ENCODE measurements at regions not wholly inside any gene's neighbourhood (a gene's known extent, or its start where the extent isn't known, plus 50 kb on each side); places are given as distances from the start of the nearest gene placed in this dataset.
"Not testable (repeated sequence)": the region's sequence is repeated elsewhere in the genome, so short reads cannot be mapped to it uniquely, and the experiment has no call there.

GRCh38 chr2:175606010-175606841 lies 395.8 kb downstream of the LNPK start:
- DNase-seq (ENCODE audit: low spot score) = no peak

- DNase-seq (ENCODE audit: low spot score) = no peak
These were observed 396.4 kb downstream of the LNPK start for GRCh38 chr2:175605640-175606009.

DNA sequence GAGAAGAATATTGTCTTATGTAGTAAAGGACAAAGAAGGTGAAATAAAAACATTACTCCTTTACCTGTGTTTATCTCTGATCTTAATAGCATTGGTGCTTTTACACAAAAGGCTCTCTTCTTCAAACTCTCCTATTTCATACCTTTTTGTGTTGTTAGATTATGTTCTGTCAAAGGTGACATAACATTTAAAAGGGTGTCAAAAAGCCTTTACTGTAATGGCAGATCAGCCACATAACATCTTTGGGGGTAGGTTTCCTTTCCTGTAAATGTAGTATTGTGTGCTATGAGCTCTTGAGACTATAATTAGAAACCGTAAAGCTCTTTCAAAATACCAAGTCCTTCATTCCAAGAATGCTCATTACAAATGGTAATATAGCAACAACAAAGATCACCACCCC lies 400.1 kb downstream of the LNPK start:
- no peak for DNase-seq (ENCODE audit: low spot score)

- no peak for DNase-seq (ENCODE audit: low spot score)
These were observed 401.9 kb downstream of the LNPK start for GRCh38 chr2:175599966-175600831.

- DNase-seq (ENCODE audit: low spot score) = no peak
These were observed 404.8 kb downstream of the LNPK start for GRCh38 chr2:175597286-175597685.

GRCh38 chr2:175595139-175595538 lies 406.9 kb downstream of the LNPK start:
- no peak for DNase-seq (ENCODE audit: low spot score)

DNA sequence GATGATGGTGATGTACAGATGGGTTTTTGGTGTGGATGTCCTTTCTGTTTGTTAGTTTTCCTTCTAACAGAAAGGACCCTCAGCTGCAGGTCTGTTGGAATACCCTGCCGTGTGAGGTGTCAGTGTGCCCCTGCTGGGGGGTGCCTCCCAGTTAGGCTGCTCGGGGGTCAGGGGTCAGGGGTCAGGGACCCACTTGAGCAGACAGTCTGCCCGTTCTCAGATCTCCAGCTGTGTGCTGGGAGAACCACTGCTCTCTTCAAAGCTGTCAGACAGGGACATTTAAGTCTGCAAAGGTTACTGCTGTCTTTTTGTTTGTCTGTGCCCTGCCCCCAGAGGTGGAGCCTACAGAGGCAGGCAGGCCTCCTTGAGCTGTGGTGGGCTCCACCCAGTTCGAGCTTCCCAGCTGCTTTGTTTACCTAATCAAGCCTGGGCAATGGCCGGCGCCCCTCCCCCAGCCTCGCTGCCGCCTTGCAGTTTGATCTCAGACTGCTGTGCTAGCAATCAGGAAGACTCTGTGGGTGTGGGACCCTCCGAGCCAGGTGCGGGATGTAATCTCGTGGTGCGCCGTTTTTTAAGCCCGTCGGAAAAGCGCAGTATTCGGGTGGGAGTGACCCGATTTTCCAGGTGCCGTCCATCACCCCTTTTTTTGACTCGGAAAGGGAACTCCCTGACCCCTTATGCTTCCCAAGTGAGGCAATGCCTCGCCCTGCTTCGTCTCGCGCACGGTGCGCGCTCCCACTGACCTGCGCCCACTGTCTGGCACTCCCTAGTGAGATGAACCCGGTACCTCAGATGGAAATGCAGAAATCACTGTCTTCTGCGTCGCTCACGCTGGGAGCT lies 408.2 kb downstream of the LNPK start:
- not testable (repeated sequence) for DNase-seq (ENCODE audit: low spot score)

DNA sequence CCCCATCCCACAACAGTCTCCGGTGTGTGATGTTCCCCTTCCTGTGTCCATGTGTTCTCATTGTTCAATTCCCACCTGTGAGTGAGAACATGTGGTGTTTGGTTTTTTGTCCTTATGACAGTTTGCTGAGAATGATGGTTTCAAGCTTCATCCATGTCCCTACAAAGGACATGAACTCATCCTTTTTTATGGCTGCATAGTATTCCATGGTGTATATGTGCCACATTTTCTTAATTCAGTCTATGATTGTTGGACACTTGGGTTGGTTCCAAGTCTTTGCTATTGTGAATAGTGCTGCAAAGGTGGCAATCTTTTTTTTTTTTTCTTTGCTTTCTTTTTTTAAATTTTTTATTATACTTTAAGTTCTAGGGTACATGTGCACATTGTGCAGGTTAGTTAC lies 406.7 kb upstream of the ATP5MC3 start:
- DNase-seq (ENCODE audit: low spot score) = not testable (repeated sequence)

DNA sequence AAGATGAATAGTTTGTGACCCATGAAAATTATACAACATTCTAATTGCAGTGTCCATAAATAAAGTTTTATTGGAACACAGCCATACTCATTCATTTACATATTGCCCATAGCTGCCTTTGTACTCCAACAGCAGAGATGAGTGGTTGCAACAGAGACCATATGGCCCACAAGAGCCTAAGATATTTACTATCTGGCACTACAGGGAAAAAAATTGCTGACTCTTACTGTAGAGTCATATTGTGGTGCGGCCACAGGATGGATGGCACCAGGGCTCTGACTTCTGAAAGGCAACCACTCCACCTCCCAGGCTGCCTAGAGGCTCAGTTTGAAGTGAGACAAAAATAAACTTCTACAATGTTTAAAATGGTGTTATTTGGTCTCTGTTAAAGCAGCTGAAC lies 404.0 kb upstream of the ATP5MC3 start:
- no peak for DNase-seq (ENCODE audit: low spot score)

DNA sequence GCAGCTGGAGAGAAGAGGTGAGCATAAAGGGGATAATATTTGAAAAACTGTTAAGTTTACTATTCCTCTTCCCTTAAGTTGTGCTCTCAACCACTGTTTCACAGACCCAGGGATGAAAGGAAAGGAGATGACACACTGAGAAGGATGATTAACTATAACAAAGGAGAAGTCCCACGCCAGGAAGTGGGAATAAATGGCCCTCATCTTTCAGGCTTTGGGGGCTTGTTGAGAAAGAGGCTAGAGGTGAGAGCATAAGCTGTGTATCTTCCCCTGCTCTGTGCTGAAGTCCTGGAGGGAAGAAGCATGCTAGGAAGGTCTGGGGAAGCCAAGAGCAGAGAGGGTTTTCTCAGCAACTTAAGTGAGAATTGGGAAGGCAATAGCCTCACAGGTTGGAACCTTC lies 399.1 kb upstream of the ATP5MC3 start:
- no peak for DNase-seq (ENCODE audit: low spot score)

DNA sequence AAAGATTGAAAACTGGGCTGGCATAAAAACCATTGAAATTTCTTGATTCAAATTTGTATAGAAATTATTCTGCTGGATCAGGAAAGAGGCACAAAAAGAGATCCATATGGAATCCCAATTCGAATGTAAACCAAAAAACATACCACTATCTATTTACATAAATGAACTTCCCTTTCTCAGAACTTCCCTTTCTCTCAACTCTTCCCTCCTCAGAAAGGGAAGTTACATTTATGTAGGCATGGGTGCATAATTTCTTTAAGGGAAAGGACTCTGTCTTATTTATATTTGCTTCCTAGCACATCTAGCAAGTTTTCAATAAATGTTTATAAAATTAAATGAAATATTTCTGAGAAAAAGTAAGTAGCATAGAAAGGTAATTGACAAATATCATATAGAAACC lies 398.1 kb upstream of the ATP5MC3 start:
- no peak for DNase-seq (ENCODE audit: low spot score)

GRCh38 chr2:175577368-175577970 lies 396.0 kb upstream of the ATP5MC3 start:
- DNase-seq (ENCODE audit: low spot score) = no peak

DNA sequence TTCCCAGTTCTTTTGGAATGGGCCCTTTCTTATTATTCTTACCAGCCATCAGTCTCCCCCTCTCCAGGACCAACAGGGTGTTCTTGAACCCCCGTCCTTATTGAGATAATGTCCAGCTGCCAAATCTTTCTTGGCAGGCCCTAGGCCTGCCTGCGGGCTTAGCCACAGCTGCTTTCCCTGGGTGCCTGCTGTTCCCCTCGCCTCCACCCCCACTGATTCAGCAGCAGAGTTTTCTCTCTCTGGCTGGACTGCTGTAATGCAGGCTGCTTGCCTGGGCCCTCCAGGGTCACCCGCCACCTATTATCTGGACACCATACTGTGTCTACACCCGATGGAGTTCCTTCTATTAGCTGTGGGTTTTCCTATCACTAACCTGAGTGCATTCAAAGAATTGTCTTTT lies 395.4 kb upstream of the ATP5MC3 start:
- no peak for DNase-seq (ENCODE audit: low spot score)

DNA sequence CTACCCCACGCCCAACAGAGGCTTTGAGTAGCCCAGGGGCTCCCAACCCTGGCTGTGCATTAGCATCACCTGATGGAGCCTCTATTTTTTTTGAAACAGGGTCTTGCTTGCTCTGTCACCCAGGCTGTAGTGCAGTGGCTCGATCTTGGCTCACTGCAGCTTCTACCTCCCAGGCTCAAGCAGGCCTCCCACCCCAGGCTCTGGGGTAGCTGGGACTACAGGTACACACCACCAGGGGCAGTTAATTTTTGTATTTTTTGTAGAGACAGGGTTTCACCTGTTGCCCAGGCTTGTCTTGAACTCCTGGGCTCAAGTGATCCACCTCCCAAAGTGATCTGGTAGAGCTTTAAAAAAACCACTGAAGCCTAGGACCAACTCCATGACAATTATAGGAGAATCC lies 394.8 kb upstream of the ATP5MC3 start:
- no peak for DNase-seq (ENCODE audit: low spot score)

DNA sequence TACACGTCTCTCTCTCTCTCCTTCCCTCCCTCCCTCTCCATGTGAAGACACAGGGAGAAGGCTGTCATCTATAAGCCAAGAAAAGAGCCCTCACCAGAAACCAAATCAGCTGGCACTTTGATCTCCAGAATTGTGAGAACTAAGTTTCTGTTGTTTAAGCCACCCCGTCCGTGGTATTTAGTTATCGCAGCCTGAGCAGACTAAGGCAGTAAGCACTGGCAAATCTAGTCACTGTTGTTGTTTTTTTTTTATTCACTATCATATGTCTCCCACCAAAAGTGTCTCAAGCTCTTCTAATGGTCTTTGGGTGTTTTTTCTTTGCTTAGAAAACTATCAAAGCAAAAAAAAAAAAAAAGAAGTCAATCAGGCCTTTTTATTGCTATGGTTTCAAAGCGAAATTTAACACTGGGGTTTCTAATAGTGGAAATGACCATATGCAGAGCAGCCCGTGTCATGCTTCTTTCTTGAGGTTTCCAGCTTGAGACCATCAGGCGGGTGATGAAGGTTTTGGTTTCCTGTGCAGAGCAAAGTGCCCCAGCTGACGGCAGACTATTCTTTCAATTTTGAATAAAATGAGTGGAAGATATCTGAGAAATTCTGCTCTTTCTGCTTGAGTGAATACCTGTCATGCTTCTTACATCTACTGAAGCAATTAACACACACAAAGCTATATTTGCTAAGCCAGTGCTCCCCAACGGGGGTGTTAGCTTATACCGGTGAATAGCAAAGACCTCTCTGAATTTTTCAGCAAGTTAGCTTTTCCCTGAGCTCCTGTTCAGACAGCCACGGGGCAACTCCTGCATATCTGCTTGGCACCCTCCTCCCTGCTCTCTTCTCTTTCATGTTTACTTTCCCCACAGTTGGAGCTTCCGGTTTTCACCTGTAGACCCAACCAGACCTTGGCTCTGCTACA lies 394.1 kb upstream of the ATP5MC3 start:
- no peak for DNase-seq (ENCODE audit: low spot score)

GRCh38 chr2:175574069-175574468 lies 392.6 kb upstream of the ATP5MC3 start:
- DNase-seq (ENCODE audit: low spot score) = no peak

GRCh38 chr2:175571078-175571653 lies 389.7 kb upstream of the ATP5MC3 start:
- no peak for DNase-seq (ENCODE audit: low spot score)

- DNase-seq (ENCODE audit: low spot score) = no peak
These were observed 386.7 kb upstream of the ATP5MC3 start for GRCh38 chr2:175568109-175568730.

DNA sequence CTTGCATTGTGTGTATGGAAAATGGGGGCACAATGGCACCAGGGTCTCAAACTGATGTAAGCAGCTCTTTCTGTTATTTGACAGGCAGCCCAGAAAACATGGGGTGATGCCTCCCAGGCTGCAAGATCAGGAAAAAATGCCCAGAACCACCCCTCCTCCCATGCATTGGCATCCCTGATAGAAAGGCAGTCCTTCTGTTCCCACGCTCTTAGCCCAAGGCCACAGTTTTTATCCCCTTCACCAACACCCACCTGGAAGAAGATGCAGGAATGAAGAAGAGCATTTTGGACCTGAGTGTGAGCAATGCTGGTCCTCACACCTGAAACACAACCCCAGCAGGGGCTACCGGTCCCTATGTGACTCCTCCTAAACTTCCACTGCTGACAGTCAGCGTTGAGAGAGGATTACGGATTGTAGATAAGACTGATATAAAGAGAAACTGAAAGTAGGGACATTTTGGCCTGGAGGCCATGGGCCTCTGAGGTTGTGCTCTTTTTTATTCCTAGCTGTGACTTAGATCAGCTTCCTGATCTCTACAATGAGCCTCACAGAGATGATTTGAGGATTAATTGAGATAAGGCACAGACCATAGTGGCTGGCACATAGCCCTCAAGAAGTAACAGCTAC lies 386.0 kb upstream of the ATP5MC3 start:
- no peak for DNase-seq (ENCODE audit: low spot score)
